ENCODE measurements at regions not wholly inside any gene's neighbourhood (a gene's known extent, or its start where the extent isn't known, plus 50 kb on each side); places are given as distances from the start of the nearest gene placed in this dataset.

DNA sequence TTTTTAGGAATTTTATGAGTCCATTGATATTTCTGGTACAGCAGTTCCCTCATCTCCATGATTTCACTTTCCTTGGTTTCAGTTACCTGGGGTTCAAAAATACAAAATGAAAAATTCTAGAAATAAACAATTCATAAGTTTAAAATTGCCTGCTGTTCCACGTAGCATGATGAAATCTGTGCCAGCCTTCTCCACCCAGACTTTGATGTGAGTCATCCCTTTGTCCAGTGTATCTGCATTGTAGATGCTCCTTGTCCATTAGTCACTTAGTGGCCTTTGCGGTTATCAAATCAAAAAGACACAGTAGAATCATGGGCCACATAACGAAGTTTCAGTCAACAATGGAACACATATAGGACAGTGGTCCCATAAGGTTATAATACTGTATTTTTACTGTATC, 286.9 kb downstream of the PTEN start:
- intact Hi-C loops (cut with DNase I), result loop anchor here (10.0 kb wide), 1 partner anchor 94 kb away; no protein-coding TSS in a partner anchor
- no peak for DNase-seq (ENCODE audit: low spot score)

DNA sequence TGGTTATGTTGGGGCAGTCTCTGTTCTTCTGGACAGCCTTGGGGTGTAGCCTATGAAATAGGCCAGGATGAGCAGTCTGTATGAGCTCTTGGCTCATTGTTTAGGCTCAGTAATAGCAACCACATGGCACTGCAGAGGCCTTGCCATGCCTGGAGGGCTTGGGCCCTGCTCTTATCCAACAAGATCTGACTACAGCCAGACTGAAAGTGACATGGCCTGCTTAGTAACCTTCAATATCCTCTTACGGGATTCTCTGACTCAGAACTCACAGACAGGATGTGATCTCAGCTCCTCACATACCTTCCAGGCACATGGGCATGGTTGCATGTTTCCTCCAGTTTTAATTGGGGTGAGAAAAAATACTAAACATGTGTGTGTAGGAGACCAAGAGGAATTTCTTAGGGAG, 289.3 kb downstream of the PTEN start:
- no peak for DNase-seq (ENCODE audit: low spot score)
- intact Hi-C loops (cut with DNase I), result loop anchor here (10.0 kb wide), 1 partner anchor 92 kb away; no protein-coding TSS in a partner anchor

DNA sequence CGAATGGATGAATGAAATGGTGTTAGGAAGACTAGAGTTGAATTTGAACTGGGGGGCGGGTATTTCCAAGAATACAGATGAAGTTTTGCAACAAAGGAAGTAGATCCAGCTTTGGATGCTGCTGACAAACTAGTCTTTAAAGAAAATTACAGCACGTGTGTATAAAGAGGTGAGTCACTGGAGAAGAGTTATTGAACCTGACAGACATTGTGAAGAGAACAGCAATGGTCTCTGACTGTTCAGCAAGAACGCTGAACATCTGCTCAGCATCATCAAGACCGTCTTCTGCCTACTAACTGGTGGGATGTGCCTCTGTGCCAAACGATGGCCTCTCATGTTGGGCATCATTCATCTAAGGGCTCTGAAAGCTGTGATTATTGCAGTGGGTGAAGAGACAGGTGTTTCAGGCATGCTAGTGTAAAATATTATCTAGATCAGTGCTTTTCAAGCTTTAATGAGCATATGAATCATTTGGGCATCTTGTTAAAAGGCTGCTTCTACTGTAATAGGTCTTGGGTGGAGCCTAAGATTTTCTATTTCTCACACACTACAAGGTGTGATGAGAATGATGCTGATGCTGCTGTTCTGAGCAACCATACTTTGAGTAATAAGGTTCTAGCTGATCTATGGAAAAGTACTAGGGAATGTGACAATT, 291.3 kb downstream of the PTEN start:
- DNase-seq (ENCODE audit: low spot score), result no peak
- intact Hi-C loops (cut with DNase I), result loop anchor here (10.0 kb wide), 1 partner anchor 90 kb away; no protein-coding TSS in a partner anchor

DNA sequence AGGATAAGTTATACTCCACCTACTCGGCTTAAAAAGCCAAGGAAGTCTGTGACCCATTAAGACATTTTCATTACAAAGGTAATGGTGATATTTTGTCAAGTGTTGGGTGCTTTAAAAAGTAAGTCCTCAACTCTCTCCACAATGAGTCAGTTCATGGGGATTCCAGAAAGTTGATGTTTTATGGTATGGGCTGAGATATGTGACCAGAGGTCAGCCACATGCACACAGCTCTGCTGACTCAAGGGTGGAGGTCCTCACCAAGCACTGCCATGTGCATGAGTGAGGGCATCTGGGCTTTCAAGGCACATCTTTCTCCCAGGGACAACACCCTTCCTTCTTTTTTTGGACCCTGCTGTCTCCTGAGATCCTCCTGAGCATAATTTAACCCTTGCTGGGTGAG, 292.9 kb downstream of the PTEN start:
- intact Hi-C loops (cut with DNase I), result loop anchor here (10.0 kb wide), 1 partner anchor 88 kb away; no protein-coding TSS in a partner anchor
- no peak for DNase-seq (ENCODE audit: low spot score)

DNA sequence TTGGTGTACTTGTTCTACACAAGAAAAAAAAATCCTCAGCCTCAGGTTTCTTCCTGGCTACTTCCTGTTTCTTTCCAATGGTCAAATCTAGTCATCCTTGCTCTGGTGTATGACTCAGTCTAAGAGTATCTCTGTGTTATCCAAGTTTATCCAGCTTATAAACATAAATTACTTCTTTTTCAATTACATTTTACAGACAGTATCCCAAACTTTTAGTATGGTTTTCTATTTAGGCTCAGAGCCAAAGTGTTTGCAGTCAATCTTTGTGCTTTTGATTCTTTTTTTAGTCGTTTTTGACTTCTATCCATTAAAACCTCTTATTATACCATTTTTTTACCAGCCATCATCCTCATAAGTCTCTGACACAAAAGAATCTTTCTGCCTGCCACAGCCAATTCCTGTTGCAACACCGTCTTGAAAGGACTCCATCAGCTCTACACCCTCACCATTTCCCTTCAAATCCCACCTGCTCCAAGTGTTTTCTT, 294.6 kb downstream of the PTEN start:
- DNase-seq (ENCODE audit: low spot score), result no peak
- intact Hi-C loops (cut with DNase I), result loop anchor here (10.0 kb wide), 1 partner anchor 87 kb away; no protein-coding TSS in a partner anchor

DNA sequence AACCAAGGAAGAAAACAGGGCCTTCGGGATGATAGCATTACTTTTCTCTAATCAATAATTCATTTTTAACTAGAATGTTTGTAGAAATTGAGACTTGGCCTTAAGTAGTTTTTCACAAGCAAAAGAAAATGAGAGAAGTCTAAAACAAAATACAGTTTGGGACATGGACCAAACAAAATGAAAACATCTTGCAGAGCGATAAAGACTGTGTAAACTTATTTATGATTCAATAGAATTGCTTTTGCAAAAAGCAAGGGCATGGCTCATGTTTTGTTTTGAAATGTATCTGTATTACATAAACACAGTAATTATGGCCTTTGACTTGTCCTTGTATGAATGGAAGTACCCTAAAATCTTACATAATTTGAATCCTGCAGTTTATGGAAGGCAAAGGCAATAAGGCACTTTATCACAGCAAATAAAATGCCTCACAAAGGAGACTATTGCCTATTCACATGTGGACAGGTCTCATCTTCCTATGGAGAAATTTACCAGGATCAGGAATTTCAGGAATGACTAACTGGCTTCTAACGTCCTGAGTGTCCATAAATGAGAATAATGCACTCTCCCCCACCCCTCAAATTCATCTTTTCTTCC, 295.2 kb downstream of the PTEN start:
- no peak for DNase-seq (ENCODE audit: low spot score)
- intact Hi-C loops (cut with DNase I), result loop anchor here (10.0 kb wide), 1 partner anchor 86 kb away; no protein-coding TSS in a partner anchor

DNA sequence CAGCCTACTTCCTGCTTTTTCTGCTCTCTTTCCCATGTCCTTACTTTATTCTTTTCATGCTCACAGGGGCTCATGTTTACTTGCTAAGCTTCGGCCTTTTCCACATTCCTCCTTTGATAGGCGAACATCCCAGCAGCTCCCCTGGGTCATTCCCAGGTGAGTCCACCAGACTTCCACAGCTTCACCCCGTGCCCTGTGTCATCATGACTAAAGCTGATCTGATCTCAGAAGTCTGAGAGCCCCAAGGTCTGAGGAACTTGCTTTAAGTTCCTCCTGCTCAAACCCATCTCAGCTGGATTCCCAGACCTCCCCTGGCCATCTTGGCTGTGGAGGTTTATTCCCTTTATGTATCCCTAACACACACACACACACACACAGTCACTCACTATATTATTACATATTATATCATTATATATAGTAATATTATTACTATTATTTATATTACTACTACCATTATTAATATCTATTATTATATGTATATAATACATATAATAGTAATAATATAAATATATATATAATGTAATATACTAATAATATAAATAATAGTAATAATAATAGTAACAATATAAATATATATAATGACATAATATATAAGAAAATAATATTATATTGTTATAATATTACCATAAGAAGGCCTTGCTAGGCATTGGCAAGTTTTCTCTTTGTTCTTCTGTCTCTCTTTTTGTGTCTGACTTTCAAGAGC, 295.9 kb downstream of the PTEN start:
- intact Hi-C loops (cut with DNase I), result loop anchor here (10.0 kb wide), 1 partner anchor 86 kb away; no protein-coding TSS in a partner anchor
- DNase-seq (ENCODE audit: low spot score), result no peak

DNA sequence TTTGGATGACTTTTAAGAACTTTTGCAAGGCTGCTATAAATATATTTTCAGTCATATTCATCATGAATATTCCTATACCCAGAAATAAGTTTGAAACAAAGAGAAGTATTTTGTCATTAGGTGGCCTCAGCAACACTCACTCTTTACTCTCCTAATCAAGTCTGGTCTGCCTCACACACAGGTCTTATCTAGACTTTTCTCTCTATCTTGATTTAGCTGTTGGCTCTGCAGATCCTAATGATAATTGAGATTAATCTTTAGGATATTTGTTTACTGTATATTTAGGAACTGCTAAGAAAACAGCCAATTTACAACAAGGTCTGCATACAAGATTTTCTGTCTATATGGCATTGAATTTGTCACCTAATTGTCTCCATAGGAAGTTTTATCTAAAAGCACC, 297.6 kb downstream of the PTEN start:
- intact Hi-C loops (cut with DNase I), result no loop called here
- DNase-seq (ENCODE audit: low spot score), result no peak

DNA sequence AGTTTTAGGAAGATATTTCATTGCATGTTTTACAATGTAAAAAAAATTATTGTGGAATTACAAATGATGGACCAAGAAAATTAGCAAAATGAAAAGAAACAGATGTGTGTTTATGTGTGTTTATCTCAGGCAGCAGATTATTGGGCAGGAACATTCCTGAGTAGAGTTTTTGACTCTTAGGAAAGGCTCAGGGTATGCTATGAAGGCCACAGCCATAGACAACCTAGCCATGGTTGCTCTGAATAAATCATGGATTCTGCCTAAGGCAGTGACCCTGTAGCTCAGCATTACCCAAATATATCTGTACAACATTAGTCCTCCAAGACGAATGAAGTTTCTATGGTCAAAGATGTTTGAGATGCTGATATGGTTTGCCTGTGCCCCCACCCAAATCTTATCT, 298.3 kb downstream of the PTEN start:
- DNase-seq (ENCODE audit: low spot score), result no peak
- intact Hi-C loops (cut with DNase I), result no loop called here

DNA sequence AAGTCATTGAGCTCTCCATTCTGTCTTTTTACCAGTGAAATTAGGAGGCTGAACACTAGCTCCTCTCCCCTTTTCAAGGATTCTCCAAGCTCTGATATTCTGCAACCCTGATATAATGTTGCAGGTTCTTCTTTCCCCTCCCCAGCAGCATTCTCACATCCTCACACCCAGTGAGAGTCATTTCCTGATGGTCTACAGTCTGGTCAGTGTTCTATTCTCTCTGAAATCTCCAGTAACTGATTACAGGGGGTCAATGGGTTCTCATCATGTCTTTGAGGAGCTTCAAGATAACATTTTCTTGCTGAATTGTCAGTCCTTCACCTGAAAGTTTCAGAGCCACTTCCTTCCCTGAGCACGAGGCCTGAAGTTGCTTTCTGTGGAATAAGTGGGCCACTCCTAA, 299.4 kb downstream of the PTEN start:
- intact Hi-C loops (cut with DNase I), result no loop called here
- no peak for DNase-seq (ENCODE audit: low spot score)

DNA sequence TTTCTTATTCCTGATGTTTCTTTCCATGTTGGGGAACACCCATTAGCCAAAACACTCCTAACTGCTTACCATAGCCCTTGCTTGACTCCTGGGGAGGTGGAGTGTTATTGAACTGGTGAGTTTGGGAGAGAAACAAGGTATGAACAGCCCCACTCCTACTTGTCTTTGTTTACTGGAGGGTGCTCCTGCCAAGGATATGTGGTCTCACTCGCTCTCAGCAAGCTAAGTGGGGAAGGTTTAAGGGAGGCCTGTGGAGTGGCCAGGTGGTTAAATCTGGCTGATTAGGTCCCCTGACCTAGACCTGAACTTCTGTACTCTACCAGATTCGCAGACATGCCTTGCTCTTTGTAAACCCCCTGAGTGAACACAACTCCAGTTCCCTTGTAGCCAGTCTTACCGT, 300.1 kb downstream of the PTEN start:
- intact Hi-C loops (cut with DNase I), result no loop called here
- no peak for DNase-seq (ENCODE audit: low spot score)

DNA sequence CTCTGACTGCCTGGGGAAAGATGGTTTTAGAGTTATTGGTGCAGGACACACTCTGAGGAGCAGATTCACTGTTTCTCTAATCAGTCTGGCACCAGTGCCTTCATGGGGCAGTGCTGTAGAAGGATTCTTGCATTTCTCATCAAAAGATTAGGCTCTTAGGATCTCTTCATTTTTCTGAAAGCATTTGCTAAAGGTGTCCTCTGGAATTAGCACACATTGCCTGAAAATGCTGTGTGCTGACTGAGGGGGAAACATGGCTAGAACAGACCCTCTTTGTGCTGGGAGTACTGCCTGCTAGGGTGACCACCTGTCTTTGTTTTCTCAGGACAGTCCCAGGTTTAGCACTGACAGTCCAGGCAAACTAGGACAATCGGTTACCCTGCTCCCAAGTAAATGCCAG, 301.0 kb downstream of the PTEN start:
- no peak for DNase-seq (ENCODE audit: low spot score)
- intact Hi-C loops (cut with DNase I), result no loop called here

DNA sequence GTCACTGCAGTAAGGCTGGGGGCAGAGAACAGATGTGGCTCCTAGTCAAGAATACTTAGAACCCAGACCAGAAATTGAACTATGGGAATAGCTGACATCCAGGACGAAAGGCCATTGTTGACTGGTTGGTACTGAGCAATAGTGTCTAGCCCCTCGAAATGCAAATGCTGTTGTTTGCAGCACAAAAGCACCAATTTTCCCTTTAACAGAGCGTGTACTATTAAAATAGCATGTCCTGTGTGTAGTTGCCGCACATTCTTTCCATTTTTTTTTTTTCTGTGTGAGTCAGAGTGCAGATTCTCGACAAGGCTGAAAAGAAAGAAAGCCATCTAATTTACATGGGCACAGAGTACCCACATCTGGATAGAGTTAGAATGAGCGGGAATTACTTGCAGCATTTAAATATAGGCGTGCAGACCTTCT, 302.4 kb downstream of the PTEN start:
- DNase-seq (ENCODE audit: low spot score), result no peak
- intact Hi-C loops (cut with DNase I), result no loop called here

DNA sequence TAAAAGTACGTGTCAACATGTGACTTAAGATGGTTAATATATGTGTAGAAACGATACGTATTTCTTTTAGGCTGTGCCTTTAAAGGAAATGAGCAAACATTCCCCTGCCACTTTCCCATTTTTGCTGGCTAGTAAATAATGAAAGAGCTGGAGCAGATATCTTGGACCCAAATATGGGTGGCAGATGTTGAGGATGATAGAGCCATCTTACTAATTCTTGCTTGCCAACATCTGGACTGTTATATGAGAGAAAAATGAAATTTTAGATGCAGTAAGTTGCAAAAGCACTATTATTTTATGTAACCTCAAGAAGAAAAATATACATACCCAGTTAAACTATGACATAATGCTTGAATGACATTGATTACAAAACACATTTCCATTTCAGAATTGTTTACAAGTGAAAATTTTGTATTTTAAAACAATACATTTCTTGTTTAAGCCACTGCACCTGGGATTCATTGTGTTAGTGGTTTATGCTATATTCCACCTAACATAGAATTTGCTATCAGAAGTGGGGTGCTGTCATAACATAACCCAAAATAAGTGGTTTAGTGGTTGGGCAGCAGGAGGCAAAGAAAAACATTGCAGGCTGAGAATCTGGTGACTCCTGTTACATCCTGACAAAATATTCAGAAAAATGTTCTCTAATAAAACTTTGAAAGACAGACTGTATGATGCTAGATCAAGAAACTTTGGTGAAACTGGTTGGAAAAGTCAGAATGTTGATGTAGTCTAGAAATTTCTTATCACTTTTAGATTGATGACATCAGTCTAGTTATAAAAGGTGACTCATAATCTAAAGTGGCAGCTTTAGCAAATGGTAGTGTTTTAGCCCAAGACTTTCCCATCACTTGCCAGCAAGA, 305.0 kb downstream of the PTEN start:
- intact Hi-C loops (cut with DNase I), result no loop called here
- no peak for DNase-seq (ENCODE audit: low spot score)

DNA sequence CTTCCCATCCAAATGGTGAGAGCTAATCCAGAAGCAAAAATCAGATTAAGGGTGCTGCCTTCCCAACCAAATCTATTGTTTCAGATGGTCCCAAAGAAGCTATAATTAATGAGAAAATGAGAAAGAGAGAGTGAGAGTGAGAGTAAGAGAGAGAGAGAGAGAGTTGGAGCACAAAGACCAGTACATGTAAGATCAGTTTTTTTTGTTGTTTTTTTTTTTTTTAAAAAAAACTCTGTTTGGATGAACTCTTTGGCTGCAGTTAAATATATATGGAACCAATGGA, 305.6 kb downstream of the PTEN start:
- DNase-seq (ENCODE audit: low spot score), result no peak
- intact Hi-C loops (cut with DNase I), result no loop called here

DNA sequence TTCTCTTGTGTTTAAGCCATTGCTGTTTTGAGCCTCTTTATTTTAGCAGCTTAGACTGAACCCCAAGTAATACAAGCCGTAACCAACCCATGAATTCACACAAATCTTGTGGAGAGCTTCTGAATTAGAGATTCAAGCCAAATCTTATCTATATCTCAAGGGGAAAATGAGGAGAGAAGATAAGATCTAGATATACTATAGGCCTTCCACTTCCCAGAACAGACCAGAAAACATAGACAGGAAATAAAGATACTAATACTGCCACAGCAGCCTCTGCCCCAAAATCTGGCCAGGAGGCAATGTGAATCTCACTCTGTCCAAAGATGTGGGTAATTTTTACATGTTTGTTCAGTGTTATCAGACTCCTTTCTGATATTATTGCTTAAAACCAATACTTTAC, 307.2 kb downstream of the PTEN start:
- intact Hi-C loops (cut with DNase I), result no loop called here

DNA sequence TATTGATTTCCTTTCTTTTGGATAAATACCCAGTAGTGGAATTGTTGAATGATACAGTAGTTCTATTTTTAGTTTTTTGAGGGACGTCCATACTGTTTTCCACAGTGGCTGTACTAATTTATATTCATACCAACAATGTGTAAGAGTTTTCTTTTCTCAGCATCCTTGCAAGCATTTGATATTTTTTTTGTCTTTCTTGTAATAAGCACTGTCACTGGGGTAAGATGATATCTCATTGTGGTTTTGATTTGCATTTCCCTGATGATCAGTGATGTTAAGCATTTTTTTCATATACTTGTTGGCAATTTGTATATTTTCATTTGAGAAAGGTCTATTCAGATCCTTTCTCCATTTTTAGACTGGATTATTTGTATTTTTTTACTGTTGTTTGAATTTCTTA, 308.7 kb downstream of the PTEN start:
- intact Hi-C loops (cut with DNase I), result no loop called here
- no peak for DNase-seq (ENCODE audit: low spot score)

More for the DNA sequence above, 307.2 kb downstream of the PTEN start:
- DNase-seq (ENCODE audit: low spot score), result no peak

DNA sequence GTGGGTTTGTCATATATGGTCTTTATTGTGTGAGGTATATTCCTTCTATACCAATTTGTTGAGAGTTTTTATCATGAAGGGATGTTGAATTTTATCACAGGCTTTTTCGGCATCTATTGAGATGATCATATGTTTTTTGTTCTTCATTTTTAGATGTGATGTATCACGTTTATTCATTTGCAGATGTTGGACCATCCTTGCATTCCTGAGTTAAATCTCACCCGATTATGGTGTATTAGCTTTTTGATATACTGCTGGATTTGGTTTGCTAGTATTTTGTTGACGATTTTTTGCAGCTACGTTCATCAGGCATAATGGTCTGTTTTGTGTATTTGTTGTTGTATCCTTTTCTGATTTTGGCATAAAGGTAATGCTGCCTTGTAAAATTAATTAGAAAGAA, 311.0 kb downstream of the PTEN start:
- intact Hi-C loops (cut with DNase I), result no loop called here
- DNase-seq (ENCODE audit: low spot score), result no peak

DNA sequence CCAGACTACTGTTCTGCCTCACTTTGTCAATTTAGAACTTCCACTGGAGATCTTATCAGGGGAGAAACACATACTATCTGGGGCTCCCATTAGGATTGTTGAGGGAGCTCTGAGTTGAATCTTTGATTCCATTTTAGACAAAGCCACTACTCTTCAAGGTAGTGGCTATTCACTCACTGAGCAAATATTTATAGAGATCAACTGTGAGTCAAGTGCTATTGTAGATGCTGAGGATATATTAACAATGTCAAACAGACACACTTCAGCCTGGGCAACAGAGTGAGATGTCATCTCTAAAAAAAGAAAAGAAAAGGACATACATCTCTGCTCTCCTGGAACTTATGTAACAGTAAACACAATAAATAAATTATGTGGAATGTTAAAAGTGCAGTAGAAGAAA, 315.3 kb downstream of the PTEN start:
- intact Hi-C loops (cut with DNase I), result no loop called here
- DNase-seq (ENCODE audit: low spot score), result no peak

DNA sequence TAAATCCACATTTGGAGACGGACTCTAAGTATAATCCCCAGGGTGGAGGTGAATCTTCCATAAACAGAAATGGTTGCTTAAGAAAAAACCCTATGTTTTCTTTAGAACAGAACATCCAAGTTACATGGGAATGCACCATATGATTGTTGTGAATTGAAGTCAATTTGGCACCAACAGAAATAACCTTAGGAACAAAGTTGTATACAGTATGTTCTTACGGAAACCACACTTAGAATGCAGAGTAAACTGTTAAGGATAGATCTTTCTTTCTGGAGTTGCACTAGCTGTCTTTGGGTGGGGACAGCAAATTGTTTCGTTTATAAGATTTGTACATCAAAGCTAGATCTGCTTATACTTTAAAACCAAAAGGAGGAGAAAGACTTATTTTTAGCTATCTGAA, 316.4 kb downstream of the PTEN start:
- intact Hi-C loops (cut with DNase I), result no loop called here
- DNase-seq (ENCODE audit: low spot score), result no peak

Measured in cardiac septum (tissue), 1 donor.